ENCODE measurements at regions not wholly inside any gene's neighbourhood (a gene's known extent, or its start where the extent isn't known, plus 50 kb on each side); places are given as distances from the start of the nearest gene placed in this dataset.

DNA sequence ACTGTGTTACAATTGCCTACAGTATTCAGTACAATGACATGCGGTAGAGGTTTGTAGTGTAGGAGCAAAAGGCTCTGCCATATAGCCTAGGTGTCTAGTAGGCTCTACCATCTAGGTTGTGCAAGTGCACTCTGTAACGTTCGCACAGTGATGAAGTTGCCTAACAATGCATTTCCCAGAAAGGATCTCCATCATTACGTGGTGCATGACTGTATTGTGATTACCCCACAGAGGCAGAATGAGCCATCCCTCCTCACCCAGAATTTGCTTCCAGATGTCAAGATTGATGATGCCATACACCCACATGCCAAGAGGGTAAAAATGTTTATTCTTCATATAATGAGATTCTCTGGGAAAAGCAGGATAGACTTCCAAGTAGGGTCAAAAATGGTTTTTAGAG lies 199.3 kb upstream of the CTTNBP2NL start:
- Histone ChIP-seq H3K9ac (ENCODE audit: low read length) (no peak overlapping the region), H3K4me1 (ENCODE audit: control insufficient read depth in 2 of 2, insufficient read depth in 2 of 2, low read length in 2 of 2) (no peaks in the 10 kb centered on the region), H3K36me3 (replicated peaks in 1 of 2; ENCODE audit: control extremely low read depth in 1 of 2, control insufficient read depth in 1 of 2, extremely low read depth in 1 of 2, insufficient read depth in 2 of 2, low read length in 1 of 2) (no peaks in the 10 kb centered on the region), H2AFZ (ENCODE audit: insufficient read depth, low read depth, low read length, poor library complexity, severe bottlenecking) (no peak overlapping the region), H4K20me1 (ENCODE audit: control insufficient read depth, insufficient read depth, low read length, poor library complexity, severe bottlenecking) (no peaks in the 10 kb centered on the region), H3K27ac (ENCODE audit: low read length in 2 of 2) (no peak overlapping the region), H3K4me3 (ENCODE audit: control extremely low read depth in 1 of 5, extremely low read depth in 1 of 5, insufficient read depth in 1 of 5, low read depth in 2 of 5, low read length in 4 of 5) (no peak overlapping the region), H3K4me2 (replicated peaks; ENCODE audit: low read depth, low read length, poor library complexity, severe bottlenecking) (no peak overlapping the region), H3K9me3 (ENCODE audit: control extremely low read depth in 1 of 3, control insufficient read depth in 2 of 3, insufficient read depth in 1 of 3, low read length in 2 of 3) (no peaks in the 10 kb centered on the region), H3K27me3 (replicated peaks in 1 of 4; ENCODE audit: control extremely low read depth in 1 of 4, control insufficient read depth in 3 of 4, insufficient read depth in 4 of 4, low read length in 3 of 4) (no peaks in the 10 kb centered on the region), H3K79me2 (ENCODE audit: control insufficient read depth, insufficient read depth, low read length) (no peaks in the 10 kb centered on the region)
- intact Hi-C loops (cut with micrococcal nuclease): no loop called here
- H3K4me1 Mint-ChIP-seq: no peaks in the 10 kb centered on the region
- ChIA-PET CTCF (no interaction called here), POLR2A (no interaction called here)
- TF ChIP-seq, protein P1, sequence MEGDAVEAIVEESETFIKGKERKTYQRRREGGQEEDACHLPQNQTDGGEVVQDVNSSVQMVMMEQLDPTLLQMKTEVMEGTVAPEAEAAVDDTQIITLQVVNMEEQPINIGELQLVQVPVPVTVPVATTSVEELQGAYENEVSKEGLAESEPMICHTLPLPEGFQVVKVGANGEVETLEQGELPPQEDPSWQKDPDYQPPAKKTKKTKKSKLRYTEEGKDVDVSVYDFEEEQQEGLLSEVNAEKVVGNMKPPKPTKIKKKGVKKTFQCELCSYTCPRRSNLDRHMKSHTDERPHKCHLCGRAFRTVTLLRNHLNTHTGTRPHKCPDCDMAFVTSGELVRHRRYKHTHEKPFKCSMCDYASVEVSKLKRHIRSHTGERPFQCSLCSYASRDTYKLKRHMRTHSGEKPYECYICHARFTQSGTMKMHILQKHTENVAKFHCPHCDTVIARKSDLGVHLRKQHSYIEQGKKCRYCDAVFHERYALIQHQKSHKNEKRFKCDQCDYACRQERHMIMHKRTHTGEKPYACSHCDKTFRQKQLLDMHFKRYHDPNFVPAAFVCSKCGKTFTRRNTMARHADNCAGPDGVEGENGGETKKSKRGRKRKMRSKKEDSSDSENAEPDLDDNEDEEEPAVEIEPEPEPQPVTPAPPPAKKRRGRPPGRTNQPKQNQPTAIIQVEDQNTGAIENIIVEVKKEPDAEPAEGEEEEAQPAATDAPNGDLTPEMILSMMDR (IDR thresholded peaks at IDR 0.05): no peak
- no peak for TF ChIP-seq EZH2 (IDR thresholded peaks at IDR 0.05; ENCODE audit: borderline replicate concordance, insufficient read depth, low read depth, low read length, poor library complexity, severe bottlenecking)
- no peak overlapping the region for H3K4me3 Mint-ChIP-seq
- DNase-seq: no peak
- H3K27ac Mint-ChIP-seq: no peak overlapping the region
- no peaks in the 10 kb centered on the region for H3K27me3 Mint-ChIP-seq
- ATAC-seq (ENCODE audit: low read depth): no peak
- no CpG with 5 or more reads among the region's 4 CpGs for WGBS (ENCODE audit: insufficient coverage)
- peaks cover 3% of the 10 kb centered on the region for H3K9me3 Mint-ChIP-seq (ENCODE audit: insufficient read depth)

DNA sequence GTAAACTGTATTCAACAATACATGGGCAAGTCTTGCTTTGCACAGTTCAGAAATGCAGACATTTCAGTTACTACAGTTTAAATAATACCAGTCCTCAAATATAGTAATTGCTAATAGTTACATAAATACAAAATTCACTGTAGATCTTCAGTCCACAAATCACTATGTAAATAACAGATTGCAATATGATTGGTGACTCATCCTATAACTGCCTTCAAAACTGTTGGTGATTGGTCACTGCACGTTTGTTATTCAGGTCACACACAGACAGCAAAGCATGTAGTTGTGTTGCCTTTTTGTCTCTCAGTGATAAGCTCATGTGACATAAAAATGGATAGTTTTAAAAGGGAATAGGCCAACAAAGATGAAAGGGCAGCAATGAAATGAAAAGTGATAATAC lies 186.5 kb upstream of the CTTNBP2NL start:
- H3K79me2 ChIP-seq (ENCODE audit: control insufficient read depth, insufficient read depth, low read length): no peaks in the 10 kb centered on the region
- H3K27me3 ChIP-seq (replicated peaks in 1 of 4; ENCODE audit: control extremely low read depth in 1 of 4, control insufficient read depth in 3 of 4, insufficient read depth in 4 of 4, low read length in 3 of 4): peaks cover 0 to 4% (median 0%) of the 10 kb centered on the region in 4 experiments
- H3K4me1 ChIP-seq (ENCODE audit: control insufficient read depth in 2 of 2, insufficient read depth in 2 of 2, low read length in 2 of 2): no peaks in the 10 kb centered on the region
- H4K20me1 ChIP-seq (ENCODE audit: control insufficient read depth, insufficient read depth, low read length, poor library complexity, severe bottlenecking): no peaks in the 10 kb centered on the region
- no peaks in the 10 kb centered on the region for H3K36me3 ChIP-seq (replicated peaks in 1 of 2; ENCODE audit: control extremely low read depth in 1 of 2, control insufficient read depth in 1 of 2, extremely low read depth in 1 of 2, insufficient read depth in 2 of 2, low read length in 1 of 2)
- no peak overlapping the region for H2AFZ ChIP-seq (ENCODE audit: insufficient read depth, low read depth, low read length, poor library complexity, severe bottlenecking)
- H3K27ac Mint-ChIP-seq: no peak overlapping the region
- H3K27me3 Mint-ChIP-seq: peaks cover 28% of the 10 kb centered on the region
- ChIA-PET POLR2A (no interaction called here), CTCF (no interaction called here)
- H3K4me2 ChIP-seq (replicated peaks; ENCODE audit: low read depth, low read length, poor library complexity, severe bottlenecking): no peak overlapping the region
- H3K9ac ChIP-seq (ENCODE audit: low read length): no peak overlapping the region
- WGBS (ENCODE audit: insufficient coverage): 75% methylated on average over 1 of the region's 1 CpG
- DNase-seq (no peak), ATAC-seq (ENCODE audit: low read depth) (no peak)
- intact Hi-C loops (cut with micrococcal nuclease): no loop called here
- H3K4me1 Mint-ChIP-seq: no peaks in the 10 kb centered on the region
- no peak overlapping the region for H3K4me3 Mint-ChIP-seq
- peaks cover 3% of the 10 kb centered on the region for H3K9me3 Mint-ChIP-seq (ENCODE audit: insufficient read depth)
- peaks cover 0 to 13% (median 0%) of the 10 kb centered on the region in 3 donors for H3K9me3 ChIP-seq (ENCODE audit: control extremely low read depth in 1 of 3, control insufficient read depth in 2 of 3, insufficient read depth in 1 of 3, low read length in 2 of 3)
- TF ChIP-seq, protein P1 (IDR thresholded peaks at IDR 0.05): no peak
- TF ChIP-seq EZH2 (IDR thresholded peaks at IDR 0.05; ENCODE audit: borderline replicate concordance, insufficient read depth, low read depth, low read length, poor library complexity, severe bottlenecking): no peak
- no peak overlapping the region for H3K4me3 ChIP-seq (ENCODE audit: control extremely low read depth in 1 of 5, extremely low read depth in 1 of 5, insufficient read depth in 1 of 5, low read depth in 2 of 5, low read length in 4 of 5)
- H3K27ac ChIP-seq (ENCODE audit: low read length in 2 of 2): no peak overlapping the region
